ENCODE measurements at regions not wholly inside any gene's neighbourhood (a gene's known extent, or its start where the extent isn't known, plus 50 kb on each side); places are given as distances from the start of the nearest gene placed in this dataset.

GRCh38 chr10:10517866-10518265 lies 499.8 kb upstream of the CELF2 start:
- Histone ChIP-seq H3K27ac (ENCODE audit: low read depth, low read length) (no peak overlapping the region), H3K4me3 (replicated peaks in 1 of 2; ENCODE audit: low read depth in 1 of 2, low read length in 2 of 2) (no peak overlapping the region), H4K20me1 (ENCODE audit: insufficient read depth) (no peaks in the 10 kb centered on the region), H3K36me3 (ENCODE audit: control insufficient read depth in 1 of 2, insufficient read depth in 2 of 2, low read length in 2 of 2) (no peaks in the 10 kb centered on the region), H2AFZ (ENCODE audit: low read depth, low read length, poor library complexity, severe bottlenecking) (no peak overlapping the region), H3K4me1 (ENCODE audit: control insufficient read depth in 1 of 2, insufficient read depth in 2 of 2, low read length in 2 of 2) (no peaks in the 10 kb centered on the region), H3K79me2 (ENCODE audit: insufficient read depth, low read length) (no peaks in the 10 kb centered on the region), H3K27me3 (ENCODE audit: insufficient read depth, low read length) (no peaks in the 10 kb centered on the region), H3K9ac (ENCODE audit: low read length) (no peak overlapping the region), H3K9me2 (ENCODE audit: insufficient read depth) (no peaks in the 10 kb centered on the region), H3K4me2 (ENCODE audit: low read length) (no peak overlapping the region), H3K9me3 (ENCODE audit: control insufficient read depth in 1 of 2, insufficient read depth in 1 of 2, low read depth in 1 of 2, low read length in 2 of 2) (peaks cover 5 to 34% of the 10 kb centered on the region in 2 experiments; a peak in 2 of 4 replicates)
- POLR2A ChIA-PET = no interaction called here
- intact Hi-C loops (cut with micrococcal nuclease) = no loop called here
- no peak for DNase-seq (ENCODE audit: low read depth, low spot score)
- RAD21 ChIA-PET (ENCODE audit: low non-redundant PET in 1 of 2, low total read pairs in 2 of 2, uncharacterized antibody in 2 of 2, unreplicated experiment in 2 of 2) = no interaction called here
- no TSS peak for BruUV-seq (replicated peaks)
- ATAC-seq = no peak
- CTCF ChIA-PET = no interaction called here
- TF ChIP-seq POLR2AphosphoS5 (IDR thresholded peaks at IDR 0.05; ENCODE audit: low read depth, low read length) (no peak), POLR2A (IDR thresholded peaks at IDR 0.05; ENCODE audit: borderline replicate concordance, extremely low read depth, insufficient read depth, insufficient read length) (no peak), REST (IDR thresholded peaks at IDR 0.05; ENCODE audit: low read depth) (no peak), ELF1 (IDR thresholded peaks at IDR 0.05; ENCODE audit: borderline replicate concordance, low read depth) (no peak), CTCF (IDR thresholded peaks at IDR 0.05 in 2 of 3, conservative IDR thresholded peaks at IDR 0.05 in 1 of 3; ENCODE audit: borderline replicate concordance in 1 of 3, insufficient read depth in 1 of 3, low read depth in 2 of 3, low read length in 2 of 3) (no peak), SIN3A (IDR thresholded peaks at IDR 0.05; ENCODE audit: low read depth) (no peak), SRF (IDR thresholded peaks at IDR 0.05; ENCODE audit: low read depth) (no peak), EZH2phosphoT487 (IDR thresholded peaks at IDR 0.05; ENCODE audit: borderline replicate concordance) (no peak), EZH2 (IDR thresholded peaks at IDR 0.05) (no peak), CBX3 (IDR thresholded peaks at IDR 0.05; ENCODE audit: low read depth) (no peak), ZBTB33 (IDR thresholded peaks at IDR 0.05; ENCODE audit: extremely low read depth, insufficient replicate concordance, low read length) (no peak), ZNF274 (IDR thresholded peaks at IDR 0.05; ENCODE audit: low read depth, low read length) (no peak), CEBPB (IDR thresholded peaks at IDR 0.05; ENCODE audit: low read depth) (no peak), MAX (IDR thresholded peaks at IDR 0.05) (no peak), SP1 (IDR thresholded peaks at IDR 0.05; ENCODE audit: low read depth) (no peak), FOSL1 (IDR thresholded peaks at IDR 0.05; ENCODE audit: low read depth) (no peak)

Data from HCT116 (cell line).